Neural cell (in vitro differentiated cells): ENCODE measurements at regions not wholly inside any gene's neighbourhood (a gene's known extent, or its start where the extent isn't known, plus 50 kb on each side); places are given as distances from the start of the nearest gene placed in this dataset.

Experiments used
- H2AFZ ChIP-seq: fragments of 200-600, 300-800 bp; sonication (generic), shearing (Covaris generic); 2 replicates; pipeline ENCODE4 v1.6.0; 2014; ENCODE audit warnings: low read depth, mild to moderate bottlenecking, antibody characterized with exemption, low read length, moderate library complexity
- H3F3A ChIP-seq: fragments of 200-600 bp; shearing (Covaris generic); 2 replicates; pipeline ENCODE4 v1.6.1; 2016; ENCODE audit warnings: mild to moderate bottlenecking, moderate library complexity, mixed read lengths, antibody characterized with exemption, low read length; ENCODE audit not compliant: insufficient read depth, poor library complexity, severe bottlenecking
- H3K27ac ChIP-seq: fragments of 200-600, 300-800 bp; sonication (generic), shearing (Covaris generic); 2 replicates; pipeline ENCODE4 v1.5.1; 2014; ENCODE audit warnings: mild to moderate bottlenecking, low read length, moderate library complexity
- H3K27me3 ChIP-seq: fragments of 300-800, 200-600 bp; sonication (generic), shearing (Covaris generic); 2 replicates; pipeline ENCODE4 v1.6.0; 2014; ENCODE audit warnings: mild to moderate bottlenecking, low read depth, low read length, moderate library complexity; ENCODE audit not compliant: insufficient read depth
- H3K36me3 ChIP-seq: fragments of 300-800, 200-600 bp; sonication (generic), shearing (Covaris generic); 2 replicates; pipeline ENCODE4 v1.5.1; 2014; ENCODE audit warnings: mild to moderate bottlenecking, antibody characterized with exemption, low read length, moderate library complexity; ENCODE audit not compliant: insufficient read depth
- H3K4me2 ChIP-seq: fragments of 300-800, 200-600 bp; sonication (generic), shearing (Covaris generic); 2 replicates; pipeline ENCODE4 v1.6.0; 2014; ENCODE audit warnings: mild to moderate bottlenecking, low read length
- H3K4me3 ChIP-seq: fragments of 300-800, 200-600 bp; sonication (generic), shearing (Covaris generic); 2 replicates; pipeline ENCODE4 v1.5.1; 2014; ENCODE audit warnings: mild to moderate bottlenecking, low read length, moderate library complexity
- H3K79me2 ChIP-seq: fragments of 200-600 bp; shearing (Covaris generic); replicated peaks from 2 replicates; pipeline ENCODE4 v1.6.0; 2014; ENCODE audit warnings: mild to moderate bottlenecking, low read length, moderate library complexity; ENCODE audit not compliant: insufficient read depth
- H3K9ac ChIP-seq: fragments of 300-800, 200-600 bp; sonication (generic), shearing (Covaris generic); 2 replicates; pipeline ENCODE4 v1.6.1; 2016; ENCODE audit warnings: mild to moderate bottlenecking, low read length, mixed read lengths
- H3K9me2 ChIP-seq: fragments of 200-600 bp; shearing (Covaris generic); 2 replicates; pipeline ENCODE4 v1.6.1; 2016; ENCODE audit warnings: mild to moderate bottlenecking, low read length, mixed read lengths; ENCODE audit not compliant: insufficient read depth
- H3K9me3 ChIP-seq: fragments of 200-600, 300-800 bp; sonication (generic), shearing (Covaris generic); 2 replicates; pipeline ENCODE4 v1.6.1; 2016; ENCODE audit warnings: mild to moderate bottlenecking, mixed run types, low read length, moderate library complexity, mixed read lengths
- H4K20me1 ChIP-seq: fragments of 200-600 bp; shearing (Covaris generic); 2 replicates; pipeline ENCODE4 v1.6.1; 2016; ENCODE audit warnings: mild to moderate bottlenecking, mixed run types; ENCODE audit not compliant: insufficient read depth
- CTCF ChIP-seq: fragments of 450-650 bp; IDR thresholded peaks from 2 replicates; pipeline ENCODE4 v1.5.1; 2014; ENCODE audit warnings: antibody characterized with exemption, mild to moderate bottlenecking, moderate library complexity; ENCODE audit not compliant: poor library complexity, severe bottlenecking
- EP300 ChIP-seq: fragments of 450-650 bp; conservative IDR thresholded peaks from 2 replicates; pipeline ENCODE4 v1.6.1; 2014; ENCODE audit warnings: antibody characterized with exemption, mild to moderate bottlenecking, moderate library complexity; ENCODE audit not compliant: poor library complexity, severe bottlenecking
- EZH2 ChIP-seq: fragments of 200-600, 300-800 bp; shearing (Covaris generic), sonication (generic); IDR thresholded peaks from 2 replicates; pipeline ENCODE4 v1.6.1; 2014; ENCODE audit warnings: antibody characterized with exemption, low read length, borderline replicate concordance, mild to moderate bottlenecking; ENCODE audit not compliant: insufficient read depth, poor library complexity, severe bottlenecking
- MXI1 ChIP-seq: fragments of 450-650 bp; conservative IDR thresholded peaks from 2 replicates; pipeline ENCODE4 v1.6.1; 2014; ENCODE audit warnings: antibody characterized with exemption, mild to moderate bottlenecking; ENCODE audit not compliant: poor library complexity, severe bottlenecking
- POLR2AphosphoS5 ChIP-seq: IDR thresholded peaks from 2 replicates; pipeline ENCODE4 v1.6.1; 2012
- RAD21 ChIP-seq: fragments of 450-650 bp; conservative IDR thresholded peaks from 2 replicates; pipeline ENCODE4 v1.6.1; 2014; ENCODE audit warnings: antibody characterized with exemption, mild to moderate bottlenecking, moderate library complexity
- REST ChIP-seq: IDR thresholded peaks from 2 replicates; pipeline ENCODE4 v1.6.1; 2012; ENCODE audit warnings: borderline replicate concordance
- SMC3 ChIP-seq: fragments of 450-650 bp; conservative IDR thresholded peaks from 2 replicates; pipeline ENCODE4 v1.6.1; 2014; ENCODE audit warnings: antibody characterized with exemption, mild to moderate bottlenecking, moderate library complexity; ENCODE audit not compliant: poor library complexity
- TAF1 ChIP-seq: IDR thresholded peaks from 2 replicates; pipeline ENCODE4 v1.6.1; 2012; ENCODE audit warnings: low read depth

- no peak overlapping the region for H2AFZ ChIP-seq
- H3K36me3 ChIP-seq: no peaks in the 10 kb centered on the region
- no peaks in the 10 kb centered on the region for H3K79me2 ChIP-seq
- H3F3A ChIP-seq: no peaks in the 10 kb centered on the region
- no peaks in the 10 kb centered on the region for H4K20me1 ChIP-seq
- no peaks in the 10 kb centered on the region for H3K9me3 ChIP-seq
- no peak overlapping the region for H3K4me2 ChIP-seq
- TF ChIP-seq POLR2AphosphoS5 (no peak), REST (no peak), RAD21 (no peak), TAF1 (no peak), SMC3 (no peak), EZH2 (no peak), MXI1 (no peak), CTCF (no peak), EP300 (no peak)
- no peak overlapping the region for H3K27ac ChIP-seq
- H3K27me3 ChIP-seq: no peaks in the 10 kb centered on the region
- H3K4me3 ChIP-seq: no peak overlapping the region
- H3K9me2 ChIP-seq: no peaks in the 10 kb centered on the region
- H3K9ac ChIP-seq: no peak overlapping the region
These were observed 87.6 kb downstream of the HS1BP3 start for GRCh38 chr2:20563251-20563650.

GRCh38 chr2:20563833-20564232, 87.1 kb downstream of the HS1BP3 start:
- Histone ChIP-seq H3F3A (no peaks in the 10 kb centered on the region), H3K9me3 (no peaks in the 10 kb centered on the region), H3K9me2 (no peaks in the 10 kb centered on the region), H3K4me2 (no peak overlapping the region), H2AFZ (no peak overlapping the region), H3K79me2 (no peaks in the 10 kb centered on the region), H3K9ac (no peak overlapping the region), H3K4me3 (no peak overlapping the region), H4K20me1 (no peaks in the 10 kb centered on the region), H3K27ac (no peak overlapping the region), H3K27me3 (no peaks in the 10 kb centered on the region), H3K36me3 (no peaks in the 10 kb centered on the region)
- TF ChIP-seq SMC3 (no peak), CTCF (no peak), EZH2 (no peak), EP300 (no peak), POLR2AphosphoS5 (no peak), REST (no peak), RAD21 (no peak), MXI1 (no peak), TAF1 (no peak)
